HUES48 (cell line): ENCODE measurements at regions not wholly inside any gene's neighbourhood (a gene's known extent, or its start where the extent isn't known, plus 50 kb on each side); places are given as distances from the start of the nearest gene placed in this dataset.

ENCODE experiments used
- H3K27ac ChIP-seq: one replicate; pipeline ENCODE4 v1.7.0; 2013; ENCODE audit warnings: low read depth, low read length, inconsistent platforms
- H3K27me3 ChIP-seq: 2 replicates; pipeline ENCODE4 v1.6.1; 2013; ENCODE audit warnings: mild to moderate bottlenecking, low read length; ENCODE audit not compliant: control insufficient read depth, insufficient read depth
- H3K36me3 ChIP-seq: 2 replicates; pipeline ENCODE4 v1.6.1; 2013; ENCODE audit warnings: low read length; ENCODE audit not compliant: control insufficient read depth, insufficient read depth
- H3K4me1 ChIP-seq: 2 replicates; pipeline ENCODE4 v1.6.1; 2013; ENCODE audit warnings: mild to moderate bottlenecking, low read length; ENCODE audit not compliant: control insufficient read depth, insufficient read depth
- H3K4me3 ChIP-seq: 2 replicates; pipeline ENCODE4 v1.5.1; 2013; ENCODE audit warnings: mild to moderate bottlenecking, low read depth, low read length
- H3K9ac ChIP-seq: 2 replicates; pipeline ENCODE4 v1.6.1; 2013; ENCODE audit warnings: mild to moderate bottlenecking, low read depth, low read length, moderate library complexity
- H3K9me3 ChIP-seq: 2 replicates; pipeline ENCODE4 v1.6.1; 2013; ENCODE audit warnings: low read length; ENCODE audit not compliant: control insufficient read depth, insufficient read depth

DNA sequence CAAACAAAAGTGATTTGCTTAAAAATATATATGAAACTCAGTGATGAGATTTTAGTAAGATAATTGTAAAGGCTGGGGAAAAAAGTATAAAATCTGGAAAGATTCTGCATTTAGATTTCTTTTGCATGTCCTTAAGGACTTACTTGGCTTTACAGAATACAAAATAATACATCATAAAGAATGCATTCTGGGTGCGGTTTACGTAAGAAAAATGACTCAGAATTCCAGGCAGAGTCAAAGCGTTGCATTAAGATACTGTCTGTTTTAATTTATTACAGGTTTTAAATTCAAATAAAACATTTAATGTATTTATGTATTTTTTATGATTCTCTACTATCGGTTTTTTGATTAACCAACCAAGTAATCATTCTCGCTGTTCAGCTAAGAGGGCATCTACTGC lies 178.0 kb downstream of the SH3BP4 start:
- Histone ChIP-seq H3K4me3 (no peak overlapping the region), H3K4me1 (peaks cover 6% of the 10 kb centered on the region; the same call in 1 of the 2 replicates), H3K27me3 (peaks cover 72% of the 10 kb centered on the region), H3K27ac (no peak overlapping the region), H3K9me3 (no peaks in the 10 kb centered on the region), H3K36me3 (no peaks in the 10 kb centered on the region), H3K9ac (no peak overlapping the region)

DNA sequence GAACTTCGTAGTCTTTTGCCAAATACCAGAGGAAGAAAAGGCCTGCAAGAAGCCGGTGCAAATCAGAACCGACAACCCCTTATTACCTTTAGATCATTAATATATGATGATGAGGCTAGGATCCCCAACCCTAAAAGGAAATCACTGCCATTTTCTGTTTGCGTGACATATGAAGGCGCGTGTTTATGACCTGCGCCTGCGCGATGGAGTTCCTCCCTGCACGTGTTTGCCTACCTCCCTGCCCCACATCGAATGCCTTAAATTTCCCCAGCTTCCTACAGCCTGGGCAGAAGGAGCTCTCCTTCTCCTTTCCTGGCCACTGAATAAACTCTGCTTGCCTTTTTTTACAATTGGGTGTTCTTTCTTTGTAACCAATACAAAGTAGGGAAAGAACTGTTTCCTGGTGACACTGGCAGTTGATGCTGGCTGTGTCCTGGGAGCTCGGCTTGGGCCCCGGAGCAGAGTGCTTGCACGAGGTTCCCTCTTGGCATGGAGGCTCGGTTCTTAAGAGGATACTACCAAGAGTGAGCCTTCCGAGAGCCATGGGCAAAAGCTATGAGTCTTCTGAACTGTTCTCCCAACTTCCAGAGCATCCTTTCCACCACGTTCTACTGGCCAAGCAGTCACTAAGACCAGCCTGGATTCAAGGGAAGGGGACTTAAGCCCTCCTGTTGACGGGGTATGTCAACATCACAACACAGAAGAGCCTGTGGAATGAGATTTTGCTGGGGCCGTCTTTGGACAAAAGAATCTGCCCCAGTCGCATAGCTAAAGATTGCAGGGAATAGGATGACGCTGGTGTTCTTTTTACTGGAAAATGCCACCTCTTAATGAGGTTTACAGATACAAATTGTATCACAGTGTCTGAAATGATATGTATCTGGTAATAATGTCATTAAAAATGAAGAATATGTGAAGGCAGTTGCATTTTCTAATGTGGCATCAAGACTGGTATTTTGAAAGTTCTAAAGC lies 179.8 kb downstream of the SH3BP4 start:
- Histone ChIP-seq H3K9ac (no peak overlapping the region), H3K36me3 (no peaks in the 10 kb centered on the region), H3K27ac (no peak overlapping the region), H3K27me3 (peaks cover 58% of the 10 kb centered on the region), H3K9me3 (no peaks in the 10 kb centered on the region), H3K4me1 (peaks cover 4% of the 10 kb centered on the region; the same call in 1 of the 2 replicates), H3K4me3 (no peak overlapping the region)

GRCh38 chr2:235132651-235133050 lies 180.8 kb downstream of the SH3BP4 start:
- H3K4me1 ChIP-seq = no peaks in the 10 kb centered on the region
- no peak overlapping the region for H3K4me3 ChIP-seq
- H3K36me3 ChIP-seq = no peaks in the 10 kb centered on the region
- no peak overlapping the region for H3K9ac ChIP-seq
- no peak overlapping the region for H3K27ac ChIP-seq
- peaks cover 48% of the 10 kb centered on the region for H3K27me3 ChIP-seq
- no peaks in the 10 kb centered on the region for H3K9me3 ChIP-seq

DNA sequence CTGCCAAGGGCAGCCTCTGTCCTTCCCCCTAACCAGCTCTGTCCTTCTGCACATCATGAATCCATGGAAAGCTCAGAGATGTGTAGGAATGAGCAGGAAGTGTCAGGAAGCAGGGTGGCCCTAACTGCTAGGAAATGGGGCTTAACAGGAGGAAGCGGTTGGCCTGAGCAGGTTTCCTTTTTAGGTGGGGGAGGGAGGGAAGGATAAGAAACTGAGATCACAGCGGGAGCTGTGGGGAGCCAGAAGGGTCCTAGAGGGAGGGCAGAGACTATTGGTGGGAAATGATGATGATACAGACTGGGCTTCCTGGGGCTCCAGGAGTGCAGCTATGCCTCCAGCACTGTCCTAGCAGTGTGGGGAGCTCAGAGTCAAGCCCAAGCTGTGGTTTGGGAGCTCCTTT lies 182.0 kb downstream of the SH3BP4 start:
- Histone ChIP-seq H3K9ac (no peak overlapping the region), H3K9me3 (no peaks in the 10 kb centered on the region), H3K27ac (no peak overlapping the region), H3K36me3 (no peaks in the 10 kb centered on the region), H3K27me3 (peaks cover 37% of the 10 kb centered on the region), H3K4me1 (no peaks in the 10 kb centered on the region), H3K4me3 (no peak overlapping the region)

GRCh38 chr2:235134420-235134819 lies 182.6 kb downstream of the SH3BP4 start:
- H3K4me3 ChIP-seq = no peak overlapping the region
- H3K27ac ChIP-seq = no peak overlapping the region
- no peak overlapping the region for H3K9ac ChIP-seq
- peaks cover 31% of the 10 kb centered on the region for H3K27me3 ChIP-seq
- no peaks in the 10 kb centered on the region for H3K4me1 ChIP-seq
- H3K9me3 ChIP-seq = no peaks in the 10 kb centered on the region
- H3K36me3 ChIP-seq = no peaks in the 10 kb centered on the region

- H3K27ac ChIP-seq = no peak overlapping the region
- peaks cover 22% of the 10 kb centered on the region for H3K27me3 ChIP-seq
- no peak overlapping the region for H3K4me3 ChIP-seq
- H3K9me3 ChIP-seq = no peaks in the 10 kb centered on the region
- no peaks in the 10 kb centered on the region for H3K36me3 ChIP-seq
- no peaks in the 10 kb centered on the region for H3K4me1 ChIP-seq
- H3K9ac ChIP-seq = no peak overlapping the region
Observed at GRCh38 chr2:235135195-235135965, 183.6 kb downstream of the SH3BP4 start.

GRCh38 chr2:235135990-235136561 lies 184.3 kb downstream of the SH3BP4 start:
- H3K27ac ChIP-seq = no peak overlapping the region
- H3K9me3 ChIP-seq = no peaks in the 10 kb centered on the region
- H3K4me3 ChIP-seq = no peak overlapping the region
- no peaks in the 10 kb centered on the region for H3K4me1 ChIP-seq
- no peak overlapping the region for H3K9ac ChIP-seq
- H3K36me3 ChIP-seq = no peaks in the 10 kb centered on the region
- H3K27me3 ChIP-seq = peaks cover 16% of the 10 kb centered on the region; the same call in 1 of the 2 replicates

- Histone ChIP-seq H3K27ac (no peak overlapping the region), H3K4me3 (no peak overlapping the region), H3K36me3 (no peaks in the 10 kb centered on the region), H3K4me1 (no peaks in the 10 kb centered on the region), H3K9me3 (no peaks in the 10 kb centered on the region), H3K27me3 (peaks cover 6% of the 10 kb centered on the region; the same call in 1 of the 2 replicates), H3K9ac (no peak overlapping the region)
Observed at GRCh38 chr2:235138339-235138738, 186.5 kb downstream of the SH3BP4 start.

DNA sequence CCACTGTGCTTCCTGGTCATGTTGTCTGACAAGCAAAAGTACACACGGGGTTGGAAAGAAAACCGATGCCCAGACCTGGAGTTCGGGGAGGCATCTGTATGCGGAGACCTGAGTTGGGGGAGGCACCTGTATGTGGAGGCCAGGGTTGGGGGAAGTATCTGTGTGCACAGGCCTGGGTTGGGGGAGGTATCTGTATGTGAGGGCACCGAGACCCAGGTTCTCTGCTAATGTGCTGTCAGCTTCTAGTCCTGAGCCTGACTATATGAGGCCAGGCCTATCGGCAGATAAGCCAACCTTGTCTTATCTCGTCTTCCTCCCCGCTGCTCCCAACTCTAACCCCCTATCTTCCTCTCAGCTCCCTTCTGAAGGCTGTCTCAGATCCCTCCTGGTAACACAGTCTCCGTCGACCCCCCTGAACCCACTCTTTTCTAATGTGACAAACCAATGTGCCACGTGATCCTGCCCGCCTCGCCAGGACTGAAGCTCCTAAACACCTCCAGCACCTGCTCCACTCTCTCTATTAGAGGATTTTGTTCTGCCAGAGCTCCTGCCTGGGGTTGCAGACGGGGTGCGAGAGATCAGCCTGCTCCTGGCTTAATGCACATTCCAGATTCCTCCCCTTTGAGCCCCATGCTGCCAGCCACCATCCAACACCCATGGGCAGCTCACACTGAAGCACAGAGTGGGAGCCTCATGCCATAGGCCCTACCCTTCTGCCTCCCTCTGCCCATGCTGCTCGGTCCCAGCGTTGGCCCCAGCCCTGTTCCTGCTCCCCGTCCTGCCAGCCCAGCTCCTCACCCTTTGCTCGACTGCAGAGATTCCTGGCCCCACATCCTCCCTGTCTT lies 188.4 kb downstream of the SH3BP4 start:
- H3K9me3 ChIP-seq = no peaks in the 10 kb centered on the region
- H3K9ac ChIP-seq = no peak overlapping the region
- no peak overlapping the region for H3K27ac ChIP-seq
- peaks cover 2% of the 10 kb centered on the region; the same call in 1 of the 2 replicates for H3K27me3 ChIP-seq
- H3K4me3 ChIP-seq = no peak overlapping the region
- no peaks in the 10 kb centered on the region for H3K36me3 ChIP-seq
- peaks cover 10% of the 10 kb centered on the region for H3K4me1 ChIP-seq

DNA sequence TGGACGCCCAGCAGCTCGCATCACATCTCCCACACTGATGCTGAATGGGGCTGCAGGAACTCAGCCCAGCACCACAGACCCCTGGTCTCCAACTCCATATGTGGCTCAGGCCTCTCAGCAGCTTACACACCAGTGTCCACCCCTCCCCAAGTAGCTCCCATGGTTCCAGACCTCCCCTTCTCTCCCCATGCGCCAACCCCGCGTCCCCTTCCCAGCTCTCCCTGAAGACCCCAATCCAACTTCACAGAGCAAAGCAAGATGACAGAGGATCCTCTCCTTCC lies 188.9 kb downstream of the SH3BP4 start:
- H3K4me1 ChIP-seq = peaks cover 10% of the 10 kb centered on the region
- H3K27ac ChIP-seq = no peak overlapping the region
- no peaks in the 10 kb centered on the region for H3K36me3 ChIP-seq
- H3K4me3 ChIP-seq = no peak overlapping the region
- no peaks in the 10 kb centered on the region for H3K27me3 ChIP-seq
- H3K9me3 ChIP-seq = no peaks in the 10 kb centered on the region
- H3K9ac ChIP-seq = no peak overlapping the region
